Mesothelial cell of epicardium (in vitro differentiated cells): ENCODE measurements at regions not wholly inside any gene's neighbourhood (a gene's known extent, or its start where the extent isn't known, plus 50 kb on each side); places are given as distances from the start of the nearest gene placed in this dataset.

Experiments
- DNase-seq, 2 experiments: peaks; one replicate each; pipeline ENCODE4 v3.0.0; 2021; ENCODE audit warnings: low spot score in 2 of 2; ENCODE audit not compliant: unreplicated experiment in 2 of 2
- H3K27ac Mint-ChIP-seq: 2 replicates; pipeline ENCODE4 v1.8.0; 2021; ENCODE audit warnings: mixed read lengths
- H3K27me3 Mint-ChIP-seq: 2 replicates; pipeline ENCODE4 v1.8.0; 2021; ENCODE audit warnings: low read depth, mixed read lengths
- H3K36me3 Mint-ChIP-seq: 2 replicates; pipeline ENCODE4 v1.8.0; 2021; ENCODE audit warnings: mixed read lengths
- H3K4me1 Mint-ChIP-seq: 2 replicates; pipeline ENCODE4 v1.8.0; 2021; ENCODE audit warnings: mixed read lengths
- H3K4me3 Mint-ChIP-seq: 2 replicates; pipeline ENCODE4 v1.8.0; 2021; ENCODE audit warnings: mild to moderate bottlenecking, moderate library complexity, mixed read lengths
- H3K9me3 Mint-ChIP-seq: 2 replicates; pipeline ENCODE4 v1.8.0; 2021; ENCODE audit warnings: mixed read lengths
- CTCF ChIP-seq: fragments of 200-600 bp; sonication (generic); IDR thresholded peaks from one replicate; pipeline ENCODE4 v1.5.0; 2021; ENCODE audit warnings: antibody characterized with exemption; ENCODE audit not compliant: unreplicated experiment

GRCh38 chr7:29619111-29619510 is 55.5 kb downstream of the PRR15 start:
- H3K9me3 Mint-ChIP-seq: peaks cover 8% of the 10 kb centered on the region
- no peak for TF ChIP-seq CTCF
- no peak for DNase-seq

GRCh38 chr7:29619848-29620555 is 56.4 kb downstream of the PRR15 start:
- Mint-ChIP-seq H3K4me1 (peaks cover 2% of the 10 kb centered on the region), H3K9me3 (peaks cover 4% of the 10 kb centered on the region), H3K27ac (no peak overlapping the region), H3K36me3 (no peaks in the 10 kb centered on the region), H3K27me3 (no peaks in the 10 kb centered on the region), H3K4me3 (no peak overlapping the region)
- TF ChIP-seq CTCF: no peak
- DNase-seq: no peak

More at GRCh38 chr7:29619111-29619510, 55.5 kb downstream of the PRR15 start:
- Mint-ChIP-seq H3K36me3 (no peaks in the 10 kb centered on the region), H3K4me1 (peaks cover 2% of the 10 kb centered on the region), H3K27me3 (no peaks in the 10 kb centered on the region), H3K4me3 (no peak overlapping the region), H3K27ac (no peak overlapping the region)

GRCh38 chr7:29620556-29620930 is 56.9 kb downstream of the PRR15 start:
- H3K27me3 Mint-ChIP-seq: no peaks in the 10 kb centered on the region
- H3K27ac Mint-ChIP-seq: no peak overlapping the region
- no peak overlapping the region for H3K4me3 Mint-ChIP-seq
- peaks cover 4% of the 10 kb centered on the region for H3K9me3 Mint-ChIP-seq
- TF ChIP-seq CTCF: no peak
- peaks cover 2% of the 10 kb centered on the region for H3K4me1 Mint-ChIP-seq
- no peak for DNase-seq
- no peaks in the 10 kb centered on the region for H3K36me3 Mint-ChIP-seq

- H3K9me3 Mint-ChIP-seq: no peaks in the 10 kb centered on the region
- no peaks in the 10 kb centered on the region for H3K27me3 Mint-ChIP-seq
- H3K27ac Mint-ChIP-seq: no peak overlapping the region
- no peak overlapping the region for H3K4me3 Mint-ChIP-seq
- TF ChIP-seq CTCF: no peak
- no peak for DNase-seq
- peaks cover 2% of the 10 kb centered on the region for H3K4me1 Mint-ChIP-seq
- no peaks in the 10 kb centered on the region for H3K36me3 Mint-ChIP-seq
Measured at GRCh38 chr7:29622335-29623265, 59.0 kb downstream of the PRR15 start.

GRCh38 chr7:29623973-29624372 is 60.3 kb downstream of the PRR15 start:
- H3K9me3 Mint-ChIP-seq: no peaks in the 10 kb centered on the region
- DNase-seq: no peak
- TF ChIP-seq CTCF: no peak
- no peak overlapping the region for H3K4me3 Mint-ChIP-seq
- H3K27me3 Mint-ChIP-seq: no peaks in the 10 kb centered on the region
- no peaks in the 10 kb centered on the region for H3K36me3 Mint-ChIP-seq
- H3K4me1 Mint-ChIP-seq: peaks cover 2% of the 10 kb centered on the region
- no peak overlapping the region for H3K27ac Mint-ChIP-seq
